Right atrium auricular region (tissue), 2 donors: ENCODE measurements at regions not wholly inside any gene's neighbourhood (a gene's known extent, or its start where the extent isn't known, plus 50 kb on each side); places are given as distances from the start of the nearest gene placed in this dataset.
"Not testable (repeated sequence)": the region's sequence is repeated elsewhere in the genome, so short reads cannot be mapped to it uniquely, and the experiment has no call there.

Experiments
- DNase-seq: peaks from one replicate; pipeline ENCODE4 v3.0.0-alpha.2; 2019; ENCODE audit warnings: low spot score
- H3K27ac ChIP-seq, 2 donors: fragments of 200-600 bp; sonication (generic); 1 replicate in 1 of 2; 2 replicates in 1 of 2; pipeline ENCODE4 v1.5.1; 2016 to 2019
- H3K27me3 ChIP-seq, 2 donors: fragments of 200-600 bp; sonication (generic); one replicate each; pipeline versions ENCODE4 v1.5.1 to v1.6.0; 2017 to 2019
- H3K36me3 ChIP-seq: fragments of 200-600 bp; sonication (generic); one replicate; pipeline ENCODE4 v1.5.1; 2016
- H3K4me1 ChIP-seq, 2 donors: fragments of 200-600 bp; sonication (generic); one replicate each; pipeline versions ENCODE4 v1.5.1 to v1.6.0; 2017 to 2019
- H3K4me3 ChIP-seq, 2 donors: fragments of 200-600 bp; sonication (generic); 1 replicate in 1 of 2; 2 replicates in 1 of 2; pipeline ENCODE4 v1.5.1; 2017 to 2019; ENCODE audit warnings: mild to moderate bottlenecking in 1 of 2, moderate library complexity in 1 of 2
- H3K9me3 ChIP-seq, 2 donors: fragments of 200-600 bp; sonication (generic); one replicate each; pipeline ENCODE4 v1.5.1; 2019
- TF ChIP-seq, protein P1 (sequence below), 2 donors: fragments of 200-600 bp; sonication (generic); IDR thresholded peaks; one replicate each; pipeline ENCODE4 v1.5.1; 2019; ENCODE audit warnings: antibody characterized with exemption in 2 of 2

DNA sequence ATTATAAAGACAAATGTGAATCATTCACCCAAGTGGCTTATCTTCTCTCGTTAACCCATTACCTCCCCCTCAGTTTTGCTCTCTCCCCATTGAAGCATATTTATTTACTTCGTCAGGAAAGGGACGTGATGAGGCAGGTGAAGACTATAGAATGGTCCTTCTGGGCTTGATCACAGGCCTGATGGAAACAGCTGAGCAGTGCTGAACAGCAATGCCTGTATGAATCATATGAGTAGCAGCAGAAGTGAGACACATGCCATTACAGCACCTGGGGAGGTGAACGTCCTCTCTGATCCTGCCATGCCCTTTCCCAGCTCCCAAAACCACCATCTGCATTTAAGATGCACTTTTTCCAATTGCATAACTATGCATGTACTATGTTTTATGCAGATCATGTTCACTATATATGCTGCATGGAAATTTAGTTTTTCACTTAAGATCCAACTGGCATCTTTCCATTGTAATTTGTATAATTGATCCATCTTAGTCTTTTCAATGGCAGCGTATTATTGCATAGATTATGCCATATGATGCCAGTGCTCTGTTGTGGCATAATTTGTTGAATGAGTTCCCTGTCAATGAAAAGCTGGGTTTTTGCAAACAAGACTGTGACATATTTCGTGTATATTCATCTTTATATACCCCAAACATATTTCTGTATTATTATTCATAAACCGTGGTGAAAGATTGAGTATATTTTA lies 105.3 kb downstream of the CXCL12 start:
- H3K4me3 ChIP-seq: no peak overlapping the region
- TF ChIP-seq, protein P1, sequence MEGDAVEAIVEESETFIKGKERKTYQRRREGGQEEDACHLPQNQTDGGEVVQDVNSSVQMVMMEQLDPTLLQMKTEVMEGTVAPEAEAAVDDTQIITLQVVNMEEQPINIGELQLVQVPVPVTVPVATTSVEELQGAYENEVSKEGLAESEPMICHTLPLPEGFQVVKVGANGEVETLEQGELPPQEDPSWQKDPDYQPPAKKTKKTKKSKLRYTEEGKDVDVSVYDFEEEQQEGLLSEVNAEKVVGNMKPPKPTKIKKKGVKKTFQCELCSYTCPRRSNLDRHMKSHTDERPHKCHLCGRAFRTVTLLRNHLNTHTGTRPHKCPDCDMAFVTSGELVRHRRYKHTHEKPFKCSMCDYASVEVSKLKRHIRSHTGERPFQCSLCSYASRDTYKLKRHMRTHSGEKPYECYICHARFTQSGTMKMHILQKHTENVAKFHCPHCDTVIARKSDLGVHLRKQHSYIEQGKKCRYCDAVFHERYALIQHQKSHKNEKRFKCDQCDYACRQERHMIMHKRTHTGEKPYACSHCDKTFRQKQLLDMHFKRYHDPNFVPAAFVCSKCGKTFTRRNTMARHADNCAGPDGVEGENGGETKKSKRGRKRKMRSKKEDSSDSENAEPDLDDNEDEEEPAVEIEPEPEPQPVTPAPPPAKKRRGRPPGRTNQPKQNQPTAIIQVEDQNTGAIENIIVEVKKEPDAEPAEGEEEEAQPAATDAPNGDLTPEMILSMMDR (IDR thresholded peaks at IDR 0.05): no peak

DNA sequence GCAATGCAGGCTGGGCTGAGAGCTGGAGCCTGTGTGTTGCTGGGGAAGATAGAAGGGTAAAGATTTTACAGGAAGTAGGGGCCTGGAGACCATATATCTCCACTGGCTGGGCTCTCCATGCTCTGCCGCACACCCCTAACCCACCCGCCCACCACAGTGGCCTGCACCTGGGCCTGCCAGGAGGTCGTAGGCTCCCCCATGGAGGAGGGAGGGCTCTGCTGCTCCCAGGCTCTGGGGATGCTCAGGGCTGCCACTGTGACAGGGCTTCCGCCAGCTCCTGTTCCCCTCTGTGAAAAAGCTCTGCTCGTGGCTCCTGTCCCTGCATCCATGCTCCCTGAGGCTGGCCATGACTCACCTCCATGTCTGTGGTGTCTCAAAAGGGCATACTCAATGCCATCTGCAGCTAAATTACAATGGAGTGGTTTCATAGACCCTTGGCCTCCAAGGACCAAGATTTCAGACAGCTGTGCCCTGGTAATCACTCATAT lies 106.0 kb downstream of the CXCL12 start:
- no peak for DNase-seq
- H3K27me3 ChIP-seq: no peaks in the 10 kb centered on the region
- H3K36me3 ChIP-seq: no peaks in the 10 kb centered on the region
- H3K9me3 ChIP-seq: no peaks in the 10 kb centered on the region
- TF ChIP-seq, protein P1 (IDR thresholded peaks at IDR 0.05): no peak
- H3K4me1 ChIP-seq: peaks cover 0 to 15% of the 10 kb centered on the region in 2 donors
- no peak overlapping the region for H3K27ac ChIP-seq
- H3K4me3 ChIP-seq: no peak overlapping the region

More for the DNA sequence above, 105.3 kb downstream of the CXCL12 start:
- H3K36me3 ChIP-seq: no peaks in the 10 kb centered on the region
- no peak overlapping the region for H3K27ac ChIP-seq
- no peaks in the 10 kb centered on the region for H3K9me3 ChIP-seq
- H3K4me1 ChIP-seq: peaks cover 0 to 15% of the 10 kb centered on the region in 2 donors
- DNase-seq: no peak
- H3K27me3 ChIP-seq: no peaks in the 10 kb centered on the region

DNA sequence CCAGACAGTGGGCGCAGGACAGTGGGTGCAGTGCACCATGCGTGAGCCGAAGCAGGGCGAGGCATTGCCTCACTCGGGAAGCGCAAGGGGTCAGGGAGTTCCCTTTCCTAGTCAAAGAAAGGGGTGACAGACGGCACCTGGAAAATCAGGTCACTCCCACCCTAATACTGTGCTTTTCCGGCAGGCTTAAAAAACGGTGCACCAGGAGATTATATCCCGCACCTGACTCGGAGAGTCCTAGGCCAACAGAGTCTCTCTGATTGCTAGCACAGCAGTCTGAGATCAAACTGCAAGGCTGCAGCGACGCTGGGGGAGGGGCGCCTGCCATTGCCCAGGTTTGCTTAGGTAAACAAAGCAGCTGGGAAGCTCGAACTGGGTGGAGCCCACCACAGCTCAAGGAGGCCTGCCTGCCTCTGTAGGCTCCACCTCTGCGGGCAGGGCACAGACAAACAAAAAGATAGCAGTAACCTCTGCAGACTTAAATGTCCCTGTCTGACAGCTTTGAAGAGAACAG lies 116.4 kb downstream of the CXCL12 start:
- not testable (repeated sequence) for H3K4me3 ChIP-seq, H3K27ac ChIP-seq, H3K36me3 ChIP-seq, H3K9me3 ChIP-seq, H3K27me3 ChIP-seq, DNase-seq, H3K4me1 ChIP-seq

DNA sequence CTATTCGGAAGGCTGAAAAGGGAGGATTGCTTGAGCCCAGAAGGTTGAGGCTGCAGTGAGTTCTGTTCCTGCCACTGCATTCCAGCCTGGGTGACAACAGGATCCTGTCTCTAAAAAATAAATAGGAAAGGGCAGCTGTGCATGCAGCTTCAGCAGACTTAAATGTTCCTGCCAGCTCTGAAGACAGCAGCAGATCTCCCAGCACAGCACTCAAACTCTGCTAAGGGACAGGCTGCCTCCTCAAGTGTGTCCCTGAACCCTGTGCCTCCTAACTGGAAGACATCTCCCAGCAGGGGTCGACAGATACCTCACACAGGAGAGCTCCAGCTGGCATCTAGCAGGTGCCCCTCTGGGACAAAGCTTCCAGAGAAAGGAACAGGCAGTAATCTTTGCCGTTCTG lies 117.9 kb downstream of the CXCL12 start:
- Histone ChIP-seq H3K27me3 (no peaks in the 10 kb centered on the region), H3K4me3 (no peak overlapping the region), H3K4me1 (peaks cover 0 to 10% of the 10 kb centered on the region in 2 donors), H3K27ac (no peak overlapping the region), H3K36me3 (no peaks in the 10 kb centered on the region), H3K9me3 (no peaks in the 10 kb centered on the region)
- no peak for DNase-seq
- TF ChIP-seq, protein P1 (IDR thresholded peaks at IDR 0.05): no peak

DNA sequence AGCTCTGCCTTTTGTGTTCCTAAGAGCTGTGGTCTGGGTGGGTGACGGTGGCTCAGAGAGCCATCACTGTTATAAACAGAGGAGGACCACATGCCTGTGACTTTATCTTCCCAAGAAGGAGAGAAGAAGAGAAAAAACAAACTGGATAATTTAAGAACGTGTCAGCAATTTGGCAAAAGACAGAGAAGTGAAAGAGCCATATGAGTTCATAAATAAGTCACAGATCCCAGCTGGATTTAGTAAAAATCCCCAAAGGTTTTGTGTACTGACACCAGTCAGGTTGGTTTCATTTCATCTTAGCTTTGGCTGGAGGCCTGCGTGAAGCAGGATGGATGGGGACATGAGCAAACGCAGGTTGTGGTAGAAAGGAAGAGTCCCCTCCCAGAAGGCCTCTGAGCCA lies 120.7 kb downstream of the CXCL12 start:
- Histone ChIP-seq H3K27ac (peak overlapping the region in 1 of 2 donors; percentile 18), H3K9me3 (no peaks in the 10 kb centered on the region), H3K27me3 (no peaks in the 10 kb centered on the region), H3K36me3 (no peaks in the 10 kb centered on the region), H3K4me3 (no peak overlapping the region), H3K4me1 (peaks cover 0 to 22% of the 10 kb centered on the region in 2 donors)
- TF ChIP-seq, protein P1 (IDR thresholded peaks at IDR 0.05): no peak
- DNase-seq: no peak

DNA sequence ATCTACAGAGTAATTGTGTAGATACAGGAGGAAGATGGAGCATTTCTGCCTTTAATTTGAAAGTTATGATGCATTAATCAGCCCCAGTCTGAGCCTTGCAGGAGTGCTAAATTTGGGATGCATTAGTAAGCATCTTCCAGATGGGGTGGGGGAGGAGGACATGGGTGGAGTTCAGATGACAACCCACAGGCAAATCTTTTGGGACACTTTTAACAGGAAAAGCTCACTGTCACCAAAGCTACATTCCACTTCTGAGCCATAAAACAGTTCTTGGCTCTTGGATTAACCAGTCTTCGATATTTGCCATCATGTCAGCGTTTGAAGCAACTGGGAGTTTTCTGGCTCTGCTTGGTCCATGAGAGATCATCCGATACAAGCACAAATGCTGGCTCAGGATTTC lies 121.1 kb downstream of the CXCL12 start:
- peak overlapping the region in 1 of 2 donors; percentile 18 for H3K27ac ChIP-seq
- DNase-seq: no peak
- no peaks in the 10 kb centered on the region for H3K27me3 ChIP-seq
- TF ChIP-seq, protein P1 (IDR thresholded peaks at IDR 0.05): no peak
- H3K36me3 ChIP-seq: no peaks in the 10 kb centered on the region
- peaks cover 0 to 22% of the 10 kb centered on the region in 2 donors for H3K4me1 ChIP-seq
- H3K4me3 ChIP-seq: no peak overlapping the region
- no peaks in the 10 kb centered on the region for H3K9me3 ChIP-seq
